ENCODE measurements at regions not wholly inside any gene's neighbourhood (a gene's known extent, or its start where the extent isn't known, plus 50 kb on each side); places are given as distances from the start of the nearest gene placed in this dataset.
"Not testable (repeated sequence)": the region's sequence is repeated elsewhere in the genome, so short reads cannot be mapped to it uniquely, and the experiment has no call there.

- DNase-seq = no peak
Observed at GRCh38 chr2:215644233-215644897, 208.5 kb upstream of the FN1 start.

- no peak for DNase-seq
Observed at GRCh38 chr2:215638687-215639086, 202.8 kb upstream of the FN1 start.

- DNase-seq = no peak
Observed at GRCh38 chr2:215637651-215638050, 201.8 kb upstream of the FN1 start.

GRCh38 chr2:215636816-215637215 is 200.9 kb upstream of the FN1 start:
- no peak for DNase-seq

- no peak for DNase-seq
Observed at GRCh38 chr2:215635788-215636139, 199.9 kb upstream of the FN1 start.

- DNase-seq = no peak
Observed at GRCh38 chr2:215635071-215635787, 199.4 kb upstream of the FN1 start.

- no peak for DNase-seq
Observed at GRCh38 chr2:215633360-215633759, 197.5 kb upstream of the FN1 start.

- DNase-seq = no peak
Observed at GRCh38 chr2:215631696-215632095, 195.8 kb upstream of the FN1 start.

- DNase-seq = not testable (repeated sequence)
Observed at GRCh38 chr2:215630796-215631195, 194.9 kb upstream of the FN1 start.

GRCh38 chr2:215627771-215628170 is 191.9 kb upstream of the FN1 start:
- DNase-seq = no peak

GRCh38 chr2:215626812-215627281 is 191.0 kb upstream of the FN1 start:
- DNase-seq = no peak

- no peak for DNase-seq
Observed at GRCh38 chr2:215626063-215626462, 190.2 kb upstream of the FN1 start.

- no peak for DNase-seq
Observed at GRCh38 chr2:215625207-215625606, 189.3 kb upstream of the FN1 start.

GRCh38 chr2:215624423-215624829 is 188.6 kb upstream of the FN1 start:
- no peak for DNase-seq

- DNase-seq = no peak
Observed at GRCh38 chr2:215622837-215623236, 187.0 kb upstream of the FN1 start.

- no peak for DNase-seq
Observed at GRCh38 chr2:215621381-215621780, 185.5 kb upstream of the FN1 start.

GRCh38 chr2:215620528-215620927 is 184.7 kb upstream of the FN1 start:
- DNase-seq = no peak

- DNase-seq = no peak
Observed at GRCh38 chr2:215619989-215620388, 184.1 kb upstream of the FN1 start.

- peak; percentile 1 for DNase-seq
Observed at GRCh38 chr2:215619022-215619958, 183.4 kb upstream of the FN1 start.

- DNase-seq = no peak
Observed at GRCh38 chr2:215618145-215618544, 182.3 kb upstream of the FN1 start.

- no peak for DNase-seq
Observed at GRCh38 chr2:215617060-215617824, 181.4 kb upstream of the FN1 start.

- no peak for DNase-seq
Observed at GRCh38 chr2:215615803-215616174, 179.9 kb upstream of the FN1 start.

Measured in activated CD4-positive, alpha-beta T cell treated with anti-CD3 and anti-CD28 coated beads, Interleukin-2, amount 50 U/mL, for 16 hours (primary cell).